ENCODE measurements at regions not wholly inside any gene's neighbourhood (a gene's known extent, or its start where the extent isn't known, plus 50 kb on each side); places are given as distances from the start of the nearest gene placed in this dataset.

DNA sequence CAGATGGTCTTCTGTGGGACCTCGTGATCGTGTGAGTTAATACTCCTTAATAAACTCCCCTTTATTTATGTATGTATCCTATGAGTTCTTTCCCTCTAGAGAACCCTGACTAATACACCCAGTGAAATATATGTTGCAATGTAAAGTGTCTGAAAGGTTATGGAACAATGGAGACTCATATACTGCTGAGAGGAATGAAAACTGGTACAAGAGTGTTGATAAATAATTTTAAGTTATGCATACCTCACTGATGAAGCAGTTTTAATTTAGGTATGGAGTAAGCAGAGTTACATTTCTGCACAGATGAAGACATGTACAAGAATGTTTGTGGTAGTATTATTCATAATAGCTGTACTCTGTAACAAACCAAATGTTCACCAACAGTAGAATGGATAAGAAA is 438.3 kb downstream of the TAF11L14 start:
- TF ChIP-seq POLR2A (IDR thresholded peaks at IDR 0.05): no peak
- TF ChIP-seq, protein P1, sequence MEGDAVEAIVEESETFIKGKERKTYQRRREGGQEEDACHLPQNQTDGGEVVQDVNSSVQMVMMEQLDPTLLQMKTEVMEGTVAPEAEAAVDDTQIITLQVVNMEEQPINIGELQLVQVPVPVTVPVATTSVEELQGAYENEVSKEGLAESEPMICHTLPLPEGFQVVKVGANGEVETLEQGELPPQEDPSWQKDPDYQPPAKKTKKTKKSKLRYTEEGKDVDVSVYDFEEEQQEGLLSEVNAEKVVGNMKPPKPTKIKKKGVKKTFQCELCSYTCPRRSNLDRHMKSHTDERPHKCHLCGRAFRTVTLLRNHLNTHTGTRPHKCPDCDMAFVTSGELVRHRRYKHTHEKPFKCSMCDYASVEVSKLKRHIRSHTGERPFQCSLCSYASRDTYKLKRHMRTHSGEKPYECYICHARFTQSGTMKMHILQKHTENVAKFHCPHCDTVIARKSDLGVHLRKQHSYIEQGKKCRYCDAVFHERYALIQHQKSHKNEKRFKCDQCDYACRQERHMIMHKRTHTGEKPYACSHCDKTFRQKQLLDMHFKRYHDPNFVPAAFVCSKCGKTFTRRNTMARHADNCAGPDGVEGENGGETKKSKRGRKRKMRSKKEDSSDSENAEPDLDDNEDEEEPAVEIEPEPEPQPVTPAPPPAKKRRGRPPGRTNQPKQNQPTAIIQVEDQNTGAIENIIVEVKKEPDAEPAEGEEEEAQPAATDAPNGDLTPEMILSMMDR (IDR thresholded peaks at IDR 0.05): no peak
